GM23338 (cell line): ENCODE measurements at regions not wholly inside any gene's neighbourhood (a gene's known extent, or its start where the extent isn't known, plus 50 kb on each side); places are given as distances from the start of the nearest gene placed in this dataset.

Source experiments
- ATAC-seq: fragments of 200-7000 bp; cut with Tn5 transposase; 3 replicates; pipeline ENCODE4 v1.9.1; 2020
- DNase-seq: peaks from one replicate; pipeline ENCODE4 v3.0.0-alpha.2; 2015; ENCODE audit warnings: low spot score
- H2AFZ ChIP-seq: fragments of 200-600 bp; sonication (generic); 2 replicates; pipeline ENCODE4 v1.8.0; 2016; ENCODE audit warnings: antibody characterized with exemption, mild to moderate bottlenecking, moderate library complexity
- H3F3A ChIP-seq: fragments of 200-600 bp; sonication (generic); replicated peaks from 2 replicates; pipeline ENCODE4 v1.8.0; 2017; ENCODE audit warnings: antibody characterized with exemption, mixed run types, low read depth
- H3K27ac ChIP-seq: fragments of 200-600 bp; sonication (generic); 2 replicates; pipeline ENCODE4 v1.6.1; 2016; ENCODE audit warnings: low read depth
- H3K27me3 ChIP-seq: fragments of 200-600 bp; sonication (generic); 2 replicates; pipeline ENCODE4 v1.8.0; 2016; ENCODE audit warnings: mild to moderate bottlenecking, mixed run types, moderate library complexity; ENCODE audit not compliant: insufficient read depth
- H3K36me3 ChIP-seq: fragments of 200-600 bp; sonication (generic); 2 replicates; pipeline ENCODE4 v1.8.0; 2016; ENCODE audit warnings: mild to moderate bottlenecking; ENCODE audit not compliant: insufficient read depth
- H3K4me1 ChIP-seq: fragments of 200-600 bp; sonication (generic); 2 replicates; pipeline ENCODE4 v1.8.0; 2016; ENCODE audit warnings: mild to moderate bottlenecking, moderate library complexity; ENCODE audit not compliant: insufficient read depth
- H3K4me2 ChIP-seq: fragments of 200-600 bp; sonication (generic); 2 replicates; pipeline ENCODE4 v1.7.1; 2017; ENCODE audit warnings: mixed run types
- H3K4me3 ChIP-seq: fragments of 200-600 bp; sonication (generic); 2 replicates; pipeline ENCODE4 v1.6.1; 2016; ENCODE audit warnings: mixed run types
- H3K79me2 ChIP-seq: fragments of 200-600 bp; sonication (generic); replicated peaks from 2 replicates; pipeline ENCODE4 v1.8.0; 2017; ENCODE audit warnings: mild to moderate bottlenecking; ENCODE audit not compliant: insufficient read depth
- H3K9me2 ChIP-seq: fragments of 200-600 bp; sonication (generic); 2 replicates; pipeline ENCODE4 v1.8.0; 2017; ENCODE audit not compliant: insufficient read depth
- H4K20me1 ChIP-seq: fragments of 200-600 bp; sonication (generic); replicated peaks from 2 replicates; pipeline ENCODE4 v1.8.0; 2017; ENCODE audit warnings: mild to moderate bottlenecking; ENCODE audit not compliant: insufficient read depth
- H3K27ac Mint-ChIP-seq: 2 replicates; pipeline ENCODE4 v1.8.0; 2020; ENCODE audit warnings: inconsistent platforms, mild to moderate bottlenecking, moderate library complexity, mixed read lengths
- H3K27me3 Mint-ChIP-seq: 3 replicates; pipeline ENCODE4 v1.8.0; 2022; ENCODE audit warnings: low read depth, mild to moderate bottlenecking, moderate library complexity, mixed read lengths, inconsistent platforms; ENCODE audit not compliant: insufficient read depth, poor library complexity
- H3K36me3 Mint-ChIP-seq: 3 replicates; pipeline ENCODE4 v1.8.0; 2021; ENCODE audit warnings: low read depth, mild to moderate bottlenecking, inconsistent platforms, moderate library complexity, mixed read lengths
- H3K4me1 Mint-ChIP-seq: 3 replicates; pipeline ENCODE4 v1.8.0; 2020; ENCODE audit warnings: mild to moderate bottlenecking, inconsistent platforms, mixed read lengths
- H3K4me3 Mint-ChIP-seq: 3 replicates; pipeline ENCODE4 v1.8.0; 2021; ENCODE audit warnings: moderate library complexity, mild to moderate bottlenecking, inconsistent platforms, mixed read lengths
- H3K9me3 Mint-ChIP-seq: 3 replicates; pipeline ENCODE4 v1.8.0; 2020; ENCODE audit warnings: moderate library complexity, mild to moderate bottlenecking, inconsistent platforms, mixed read lengths
- CTCF ChIP-seq, 2 experiments: fragments of 200-600 bp in 1 of 2; sonication (generic) in 1 of 2; conservative IDR thresholded peaks; 2 replicates each; pipeline versions ENCODE4 v1.5.1 to v1.6.1; 2016 to 2017; ENCODE audit warnings: antibody characterized with exemption in 2 of 2, low read depth in 2 of 2, mild to moderate bottlenecking in 2 of 2, moderate library complexity in 1 of 2
- NANOG ChIP-seq: IDR thresholded peaks from 2 replicates; pipeline ENCODE4 v1.6.1; 2016; ENCODE audit warnings: antibody characterized with exemption, borderline replicate concordance
- POLR2AphosphoS5 ChIP-seq: IDR thresholded peaks from 2 replicates; pipeline ENCODE4 v1.6.1; 2016; ENCODE audit warnings: antibody characterized with exemption, low read depth
- REST ChIP-seq: IDR thresholded peaks from one replicate; pipeline ENCODE4 v1.6.1; 2018; ENCODE audit warnings: antibody characterized with exemption; ENCODE audit not compliant: unreplicated experiment
- STAT1 ChIP-seq: IDR thresholded peaks from one replicate; pipeline ENCODE4 v1.6.1; 2016; ENCODE audit warnings: antibody characterized with exemption; ENCODE audit not compliant: unreplicated experiment
- ZNF114 ChIP-seq: fragments of 250-450 bp; sonication (Bioruptor Pico); IDR thresholded peaks from 2 replicates; pipeline ENCODE4 v1.5.0; 2020; ENCODE audit warnings: mild to moderate bottlenecking, moderate library complexity
- ZNF331 ChIP-seq: fragments of 250-450 bp; sonication (Bioruptor Pico); IDR thresholded peaks from 2 replicates; pipeline ENCODE4 v1.5.0; 2020; ENCODE audit warnings: low read depth, mild to moderate bottlenecking, moderate library complexity
- ZNF462 ChIP-seq: fragments of 250-450 bp; sonication (Bioruptor Pico); IDR thresholded peaks from 2 replicates; pipeline ENCODE4 v1.5.0; 2020; ENCODE audit warnings: mild to moderate bottlenecking, moderate library complexity

- no peak for TF ChIP-seq ZNF462 (CRISPR knock-in tag)
Measured at GRCh38 chr21:19557046-19557445, 1153.5 kb upstream of the TMPRSS15 start (continued).

GRCh38 chr21:19557488-19557887 lies 1153.9 kb upstream of the TMPRSS15 start:
- H3K4me2 ChIP-seq, result no peak overlapping the region
- H3K27ac ChIP-seq, result no peak overlapping the region
- peaks cover 40% of the 10 kb centered on the region for H3K4me1 Mint-ChIP-seq
- no peaks in the 10 kb centered on the region for H3K9me2 ChIP-seq
- no peak overlapping the region; the same call in 1 of the 2 replicates for H3K27ac Mint-ChIP-seq
- H3K27me3 Mint-ChIP-seq, result no peaks in the 10 kb centered on the region
- H3K9me3 Mint-ChIP-seq, result no peaks in the 10 kb centered on the region; the same call in 2 of the 3 replicates
- H4K20me1 ChIP-seq, result no peaks in the 10 kb centered on the region
- no peaks in the 10 kb centered on the region for H3K79me2 ChIP-seq
- peaks cover 34% of the 10 kb centered on the region for H3K4me1 ChIP-seq
- no peak overlapping the region for H3K4me3 ChIP-seq
- TF ChIP-seq POLR2AphosphoS5 (no peak), REST (no peak), ZNF331 (CRISPR knock-in tag) (no peak), ZNF114 (CRISPR knock-in tag) (no peak), NANOG (no peak), STAT1 (no peak), CTCF (conservative IDR thresholded peaks at IDR 0.05; ENCODE audit: low read depth in 2 of 2) (no peak)
- no peak overlapping the region for H3K4me3 Mint-ChIP-seq
- no peak for DNase-seq
- H3F3A ChIP-seq, result no peaks in the 10 kb centered on the region; the same call in 1 of the 2 replicates
- H3K36me3 Mint-ChIP-seq, result peaks cover 6% of the 10 kb centered on the region; the same call in 2 of the 3 replicates
- H2AFZ ChIP-seq, result peak overlapping the region; percentile 57; the same call in 1 of the 2 replicates
- H3K27me3 ChIP-seq, result no peaks in the 10 kb centered on the region
- H3K36me3 ChIP-seq, result no peaks in the 10 kb centered on the region
- no peak for ATAC-seq
